SIG-M5 (cell line): ENCODE measurements at regions not wholly inside any gene's neighbourhood (a gene's known extent, or its start where the extent isn't known, plus 50 kb on each side); places are given as distances from the start of the nearest gene placed in this dataset.
"Not testable (repeated sequence)": the region's sequence is repeated elsewhere in the genome, so short reads cannot be mapped to it uniquely, and the experiment has no call there.

Experiments
- DNase-seq: peaks from one replicate; lab custom pipeline; 2025; lab: John Stamatoyannopoulos, UW

GRCh38 chr10:6871128-6871527 is 291.1 kb upstream of the PRKCQ start:
- no peak for DNase-seq

GRCh38 chr10:6868036-6868725 is 288.1 kb upstream of the PRKCQ start:
- DNase-seq, result no peak

- DNase-seq, result no peak
These were observed 286.7 kb upstream of the PRKCQ start for GRCh38 chr10:6866757-6867156.

- no peak for DNase-seq
These were observed 284.1 kb upstream of the PRKCQ start for GRCh38 chr10:6864142-6864541.

GRCh38 chr10:6863381-6863780 is 283.3 kb upstream of the PRKCQ start:
- no peak for DNase-seq

GRCh38 chr10:6850452-6850851 is 270.4 kb upstream of the PRKCQ start:
- no peak for DNase-seq

GRCh38 chr10:6847561-6847960 is 267.5 kb upstream of the PRKCQ start:
- DNase-seq, result no peak

GRCh38 chr10:6843894-6844650 is 264.0 kb upstream of the PRKCQ start:
- DNase-seq, result no peak

GRCh38 chr10:6843481-6843881 is 263.4 kb upstream of the PRKCQ start:
- DNase-seq, result no peak

GRCh38 chr10:6842722-6843121 is 262.6 kb upstream of the PRKCQ start:
- DNase-seq, result no peak

- no peak for DNase-seq
These were observed 261.7 kb upstream of the PRKCQ start for GRCh38 chr10:6841761-6842160.

- no peak for DNase-seq
These were observed 260.7 kb upstream of the PRKCQ start for GRCh38 chr10:6840766-6841165.

GRCh38 chr10:6840201-6840691 is 260.2 kb upstream of the PRKCQ start:
- no peak for DNase-seq

GRCh38 chr10:6838118-6838517 is 258.0 kb upstream of the PRKCQ start:
- DNase-seq, result no peak

- no peak for DNase-seq
These were observed 253.5 kb upstream of the PRKCQ start for GRCh38 chr10:6833458-6834011.

- not testable (repeated sequence) for DNase-seq
These were observed 250.9 kb upstream of the PRKCQ start for GRCh38 chr10:6830981-6831380.

GRCh38 chr10:6824793-6825192 is 244.7 kb upstream of the PRKCQ start:
- DNase-seq, result not testable (repeated sequence)

- DNase-seq, result no peak
These were observed 243.7 kb upstream of the PRKCQ start for GRCh38 chr10:6823770-6824169.

GRCh38 chr10:6819301-6819700 is 239.2 kb upstream of the PRKCQ start:
- DNase-seq, result no peak

GRCh38 chr10:6817770-6818169 is 237.7 kb upstream of the PRKCQ start:
- DNase-seq, result no peak

- no peak for DNase-seq
These were observed 235.3 kb upstream of the PRKCQ start for GRCh38 chr10:6815346-6815745.

- no peak for DNase-seq
These were observed 233.8 kb upstream of the PRKCQ start for GRCh38 chr10:6813856-6814255.

- no peak for DNase-seq
These were observed 233.2 kb upstream of the PRKCQ start for GRCh38 chr10:6813306-6813705.
